WTC11 (cell line): ENCODE measurements at regions not wholly inside any gene's neighbourhood (a gene's known extent, or its start where the extent isn't known, plus 50 kb on each side); places are given as distances from the start of the nearest gene placed in this dataset.

Experiments used
- E2F5 ChIP-seq: sonication (generic); formaldehyde crosslinking; IDR thresholded peaks from 2 replicates; pipeline ENCODE4 v1.8.1; 2022; ENCODE audit warnings: mild to moderate bottlenecking, moderate library complexity, missing genetic modification reagents
- NFYB ChIP-seq: sonication (generic); formaldehyde crosslinking; conservative IDR thresholded peaks from 2 replicates; pipeline ENCODE4 v1.8.0; 2022; ENCODE audit warnings: low read depth, missing genetic modification reagents
- TEAD4 ChIP-seq: sonication (generic); formaldehyde crosslinking; IDR thresholded peaks from 2 replicates; pipeline ENCODE4 v1.8.0; 2022; ENCODE audit warnings: mild to moderate bottlenecking, missing genetic modification reagents
- ZBTB21 ChIP-seq: sonication (generic); formaldehyde crosslinking; IDR thresholded peaks from 2 replicates; pipeline ENCODE4 v1.8.1; 2023; ENCODE audit warnings: mild to moderate bottlenecking, missing genetic modification reagents, borderline replicate concordance
- TF ChIP-seq, protein P1 (sequence below): sonication (generic); formaldehyde crosslinking; IDR thresholded peaks from 2 replicates; pipeline ENCODE4 v1.8.1; 2023; ENCODE audit warnings: mild to moderate bottlenecking, missing genetic modification reagents, moderate library complexity
- TF ChIP-seq, protein P2 (sequence below): fragments of 200-600 bp; IDR thresholded peaks from 2 replicates; pipeline ENCODE4 v1.8.0; 2022; ENCODE audit warnings: antibody characterized with exemption

- TF ChIP-seq, protein P1, sequence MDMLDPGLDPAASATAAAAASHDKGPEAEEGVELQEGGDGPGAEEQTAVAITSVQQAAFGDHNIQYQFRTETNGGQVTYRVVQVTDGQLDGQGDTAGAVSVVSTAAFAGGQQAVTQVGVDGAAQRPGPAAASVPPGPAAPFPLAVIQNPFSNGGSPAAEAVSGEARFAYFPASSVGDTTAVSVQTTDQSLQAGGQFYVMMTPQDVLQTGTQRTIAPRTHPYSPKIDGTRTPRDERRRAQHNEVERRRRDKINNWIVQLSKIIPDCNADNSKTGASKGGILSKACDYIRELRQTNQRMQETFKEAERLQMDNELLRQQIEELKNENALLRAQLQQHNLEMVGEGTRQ (CRISPR knock-in tag) = no peak
- TF ChIP-seq ZBTB21 (CRISPR knock-in tag) (no peak), NFYB (CRISPR knock-in tag) (no peak), TEAD4 (CRISPR knock-in tag) (no peak), E2F5 (no peak)
- TF ChIP-seq, protein P2, sequence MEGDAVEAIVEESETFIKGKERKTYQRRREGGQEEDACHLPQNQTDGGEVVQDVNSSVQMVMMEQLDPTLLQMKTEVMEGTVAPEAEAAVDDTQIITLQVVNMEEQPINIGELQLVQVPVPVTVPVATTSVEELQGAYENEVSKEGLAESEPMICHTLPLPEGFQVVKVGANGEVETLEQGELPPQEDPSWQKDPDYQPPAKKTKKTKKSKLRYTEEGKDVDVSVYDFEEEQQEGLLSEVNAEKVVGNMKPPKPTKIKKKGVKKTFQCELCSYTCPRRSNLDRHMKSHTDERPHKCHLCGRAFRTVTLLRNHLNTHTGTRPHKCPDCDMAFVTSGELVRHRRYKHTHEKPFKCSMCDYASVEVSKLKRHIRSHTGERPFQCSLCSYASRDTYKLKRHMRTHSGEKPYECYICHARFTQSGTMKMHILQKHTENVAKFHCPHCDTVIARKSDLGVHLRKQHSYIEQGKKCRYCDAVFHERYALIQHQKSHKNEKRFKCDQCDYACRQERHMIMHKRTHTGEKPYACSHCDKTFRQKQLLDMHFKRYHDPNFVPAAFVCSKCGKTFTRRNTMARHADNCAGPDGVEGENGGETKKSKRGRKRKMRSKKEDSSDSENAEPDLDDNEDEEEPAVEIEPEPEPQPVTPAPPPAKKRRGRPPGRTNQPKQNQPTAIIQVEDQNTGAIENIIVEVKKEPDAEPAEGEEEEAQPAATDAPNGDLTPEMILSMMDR = no peak
These were observed 52.6 kb upstream of the GALNT13 start for GRCh38 chr2:153819074-153819473.
